Endothelial cell (in vitro differentiated cells): ENCODE measurements at regions not wholly inside any gene's neighbourhood (a gene's known extent, or its start where the extent isn't known, plus 50 kb on each side); places are given as distances from the start of the nearest gene placed in this dataset.

Experiments
- DNase-seq: peaks from one replicate; pipeline ENCODE4 v3.0.0; 2021; ENCODE audit warnings: low spot score
- H3K27ac Mint-ChIP-seq: one replicate; pipeline ENCODE4 v1.8.0; 2021; ENCODE audit warnings: mixed read lengths, inconsistent platforms; ENCODE audit not compliant: unreplicated experiment
- H3K27me3 Mint-ChIP-seq: one replicate; pipeline ENCODE4 v1.8.0; 2021; ENCODE audit warnings: mild to moderate bottlenecking, moderate library complexity, mixed read lengths, inconsistent platforms; ENCODE audit not compliant: unreplicated experiment
- H3K36me3 Mint-ChIP-seq: one replicate; pipeline ENCODE4 v1.8.0; 2021; ENCODE audit warnings: mild to moderate bottlenecking, low read depth, mixed read lengths, inconsistent platforms; ENCODE audit not compliant: unreplicated experiment
- H3K4me1 Mint-ChIP-seq: one replicate; pipeline ENCODE4 v1.8.0; 2021; ENCODE audit warnings: mild to moderate bottlenecking, mixed read lengths, inconsistent platforms; ENCODE audit not compliant: unreplicated experiment
- H3K4me3 Mint-ChIP-seq: one replicate; pipeline ENCODE4 v1.8.0; 2021; ENCODE audit warnings: mild to moderate bottlenecking, mixed read lengths, inconsistent platforms; ENCODE audit not compliant: unreplicated experiment
- H3K9me3 Mint-ChIP-seq: one replicate; pipeline ENCODE4 v1.8.0; 2021; ENCODE audit warnings: mixed read lengths, inconsistent platforms; ENCODE audit not compliant: unreplicated experiment
- TF ChIP-seq, protein P1 (sequence below): fragments of 200-600 bp; sonication (generic); IDR thresholded peaks from one replicate; pipeline ENCODE4 v1.5.0; 2021; ENCODE audit warnings: antibody characterized with exemption; ENCODE audit not compliant: unreplicated experiment

DNA sequence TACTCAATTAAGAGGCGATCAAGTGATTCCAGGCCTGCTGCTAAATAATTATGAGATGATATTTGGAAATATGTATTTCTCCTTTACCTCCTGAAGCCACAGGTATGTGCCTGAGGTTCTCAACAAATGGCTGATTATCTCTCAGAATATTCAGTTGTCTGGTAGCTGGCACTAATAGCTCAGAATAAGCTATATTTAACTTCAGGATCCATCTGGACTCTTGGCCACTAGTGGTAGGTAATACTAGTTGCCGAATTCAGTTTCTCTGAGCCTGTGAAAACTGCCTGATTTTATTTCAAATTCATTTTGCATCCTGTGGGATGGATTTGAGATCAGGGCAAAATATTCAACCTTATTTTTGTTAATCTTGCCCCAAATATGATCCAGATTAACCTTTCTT lies 499.0 kb downstream of the DIPK2A start:
- Mint-ChIP-seq H3K4me3 (no peak overlapping the region), H3K4me1 (no peaks in the 10 kb centered on the region), H3K36me3 (no peaks in the 10 kb centered on the region), H3K9me3 (no peaks in the 10 kb centered on the region), H3K27ac (no peak overlapping the region), H3K27me3 (no peaks in the 10 kb centered on the region)
- TF ChIP-seq, protein P1, sequence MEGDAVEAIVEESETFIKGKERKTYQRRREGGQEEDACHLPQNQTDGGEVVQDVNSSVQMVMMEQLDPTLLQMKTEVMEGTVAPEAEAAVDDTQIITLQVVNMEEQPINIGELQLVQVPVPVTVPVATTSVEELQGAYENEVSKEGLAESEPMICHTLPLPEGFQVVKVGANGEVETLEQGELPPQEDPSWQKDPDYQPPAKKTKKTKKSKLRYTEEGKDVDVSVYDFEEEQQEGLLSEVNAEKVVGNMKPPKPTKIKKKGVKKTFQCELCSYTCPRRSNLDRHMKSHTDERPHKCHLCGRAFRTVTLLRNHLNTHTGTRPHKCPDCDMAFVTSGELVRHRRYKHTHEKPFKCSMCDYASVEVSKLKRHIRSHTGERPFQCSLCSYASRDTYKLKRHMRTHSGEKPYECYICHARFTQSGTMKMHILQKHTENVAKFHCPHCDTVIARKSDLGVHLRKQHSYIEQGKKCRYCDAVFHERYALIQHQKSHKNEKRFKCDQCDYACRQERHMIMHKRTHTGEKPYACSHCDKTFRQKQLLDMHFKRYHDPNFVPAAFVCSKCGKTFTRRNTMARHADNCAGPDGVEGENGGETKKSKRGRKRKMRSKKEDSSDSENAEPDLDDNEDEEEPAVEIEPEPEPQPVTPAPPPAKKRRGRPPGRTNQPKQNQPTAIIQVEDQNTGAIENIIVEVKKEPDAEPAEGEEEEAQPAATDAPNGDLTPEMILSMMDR = no peak
- DNase-seq = no peak

DNA sequence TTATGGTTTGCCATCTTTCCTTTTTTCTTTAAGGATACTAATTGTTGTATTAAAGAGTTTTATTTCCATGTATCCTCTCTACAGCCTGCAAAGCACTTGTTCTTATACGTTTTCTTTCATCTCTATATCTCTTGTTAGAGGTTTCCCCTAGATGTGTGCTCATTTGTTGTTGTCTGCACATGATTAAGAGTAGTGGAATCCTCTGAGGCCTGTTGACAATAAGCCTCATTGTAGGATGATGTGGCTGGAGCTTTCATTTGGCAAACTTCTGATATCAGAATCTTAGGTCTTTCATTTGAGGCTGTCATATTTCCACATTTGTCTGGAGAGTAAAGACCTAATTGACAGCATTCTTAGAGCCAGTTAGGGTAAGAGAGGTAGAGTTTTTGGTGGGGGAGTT lies 506.0 kb downstream of the DIPK2A start:
- TF ChIP-seq, protein P1 = no peak
- Mint-ChIP-seq H3K36me3 (no peaks in the 10 kb centered on the region), H3K27me3 (no peaks in the 10 kb centered on the region), H3K4me3 (no peak overlapping the region), H3K4me1 (no peaks in the 10 kb centered on the region), H3K27ac (no peak overlapping the region), H3K9me3 (no peaks in the 10 kb centered on the region)
- no peak for DNase-seq

DNA sequence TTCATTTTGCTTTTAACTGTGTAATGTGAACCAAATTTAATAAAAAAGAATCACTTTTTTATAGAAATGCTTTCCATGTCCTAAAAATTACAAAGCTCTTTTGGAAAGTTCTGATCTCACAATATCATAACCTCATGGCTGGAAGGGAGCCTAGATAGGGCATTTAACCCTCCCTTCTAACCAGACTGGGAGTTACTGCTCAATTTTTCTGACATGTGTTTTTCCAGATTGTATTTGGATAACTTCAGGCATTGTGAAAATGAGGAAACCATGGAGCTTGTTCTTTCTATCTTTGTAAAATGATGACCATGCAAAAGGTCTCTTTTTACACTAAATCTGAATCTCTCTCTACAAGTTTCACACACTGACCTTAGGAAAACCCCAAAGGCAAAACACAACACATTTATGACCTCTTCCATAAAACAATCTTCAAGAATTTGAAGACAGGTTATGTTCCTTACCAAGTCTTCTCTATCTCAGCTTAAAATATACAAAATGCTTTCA lies 508.8 kb downstream of the DIPK2A start:
- Mint-ChIP-seq H3K36me3 (no peaks in the 10 kb centered on the region), H3K9me3 (no peaks in the 10 kb centered on the region), H3K4me3 (no peak overlapping the region), H3K4me1 (no peaks in the 10 kb centered on the region), H3K27ac (no peak overlapping the region), H3K27me3 (no peaks in the 10 kb centered on the region)
- no peak for DNase-seq
- TF ChIP-seq, protein P1 = no peak

DNA sequence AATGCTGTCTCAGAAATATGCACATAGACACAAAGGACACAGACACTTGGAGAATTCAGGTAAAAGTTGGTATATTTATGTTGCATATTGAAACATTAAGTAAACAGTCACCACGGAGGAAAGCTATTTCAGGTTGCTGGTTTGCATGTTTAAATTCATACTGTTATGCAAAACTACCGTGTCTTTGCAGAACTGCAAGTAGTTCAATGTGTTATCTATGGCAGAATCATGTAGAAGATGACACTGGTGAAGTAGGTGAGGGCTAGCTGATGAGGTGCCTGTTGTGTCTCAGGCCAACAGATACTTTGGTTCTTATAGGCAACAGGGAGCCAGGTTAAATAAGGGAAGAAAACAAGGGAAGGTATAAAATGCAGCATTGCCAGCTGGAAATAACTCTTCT lies 511.3 kb downstream of the DIPK2A start:
- Mint-ChIP-seq H3K27me3 (no peaks in the 10 kb centered on the region), H3K4me3 (no peak overlapping the region), H3K27ac (no peak overlapping the region), H3K9me3 (no peaks in the 10 kb centered on the region), H3K36me3 (no peaks in the 10 kb centered on the region), H3K4me1 (no peaks in the 10 kb centered on the region)
- DNase-seq = no peak
- TF ChIP-seq, protein P1 = no peak

DNA sequence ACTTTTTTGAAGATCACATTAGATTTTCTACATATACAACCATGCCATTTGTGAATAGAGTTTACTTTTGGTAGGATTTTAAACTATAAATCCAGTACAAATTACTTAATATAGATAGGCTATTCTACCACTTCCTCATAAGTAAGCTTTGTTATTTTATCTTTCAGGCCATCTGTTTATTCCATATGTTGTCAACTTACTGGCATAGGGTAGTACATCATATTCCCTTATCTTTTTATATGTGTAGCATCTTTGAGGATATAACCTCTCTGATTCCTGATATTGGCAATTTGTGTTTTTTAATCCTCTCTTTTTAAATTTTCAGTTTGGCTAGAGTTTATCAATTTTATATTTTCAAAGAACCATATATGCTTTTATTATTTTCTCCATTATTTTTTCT lies 515.4 kb downstream of the DIPK2A start:
- Mint-ChIP-seq H3K36me3 (no peaks in the 10 kb centered on the region), H3K27ac (no peak overlapping the region), H3K4me1 (no peaks in the 10 kb centered on the region), H3K27me3 (no peaks in the 10 kb centered on the region), H3K9me3 (no peaks in the 10 kb centered on the region), H3K4me3 (no peak overlapping the region)
- TF ChIP-seq, protein P1 = no peak
- no peak for DNase-seq
